A673 (cell line): ENCODE measurements at regions not wholly inside any gene's neighbourhood (a gene's known extent, or its start where the extent isn't known, plus 50 kb on each side); places are given as distances from the start of the nearest gene placed in this dataset.

ENCODE experiments used
- CTCF ChIP-seq: fragments of 300-800, 200-600 bp; sonication (generic); conservative IDR thresholded peaks from 2 replicates; pipeline ENCODE4 v1.5.1; 2017; ENCODE audit warnings: low read depth, mild to moderate bottlenecking, antibody characterized with exemption, low read length, moderate library complexity, mixed read lengths
- EZH2 ChIP-seq: fragments of 200-600 bp; sonication (generic); IDR thresholded peaks from 2 replicates; pipeline ENCODE4 v1.6.1; 2017; ENCODE audit warnings: borderline replicate concordance, low read depth, mild to moderate bottlenecking, mixed read lengths, antibody characterized with exemption, low read length; ENCODE audit not compliant: poor library complexity, severe bottlenecking

- TF ChIP-seq EZH2 (no peak), CTCF (no peak)
Measured at GRCh38 chr17:77757561-77757898, 201.0 kb upstream of the TNRC6C start.
